AG09309 (cell line): ENCODE measurements at regions not wholly inside any gene's neighbourhood (a gene's known extent, or its start where the extent isn't known, plus 50 kb on each side); places are given as distances from the start of the nearest gene placed in this dataset.

Experiments used
- DNase-seq: peaks from one replicate; pipeline ENCODE4 v3.0.0-alpha.2; 2010; ENCODE audit warnings: low read depth
- H3K4me3 ChIP-seq: 2 replicates; pipeline ENCODE4 v1.5.1; 2011; ENCODE audit warnings: mild to moderate bottlenecking, low read depth, low read length, moderate library complexity; ENCODE audit not compliant: control insufficient read depth
- CTCF ChIP-seq: IDR thresholded peaks from 2 replicates; pipeline ENCODE4 v1.5.1; 2011; ENCODE audit warnings: mild to moderate bottlenecking, low read depth, low read length, inconsistent platforms; ENCODE audit not compliant: insufficient read depth, control insufficient read depth; ENCODE audit errors: missing control alignments

GRCh38 chr5:158485604-158486081 is 614.1 kb downstream of the EBF1 start:
- no peak overlapping the region for H3K4me3 ChIP-seq
- no peak for TF ChIP-seq CTCF
- no peak for DNase-seq

GRCh38 chr5:158485047-158485446 is 614.7 kb downstream of the EBF1 start:
- no peak overlapping the region for H3K4me3 ChIP-seq
- TF ChIP-seq CTCF: no peak
- DNase-seq: no peak

GRCh38 chr5:158484150-158484549 is 615.6 kb downstream of the EBF1 start:
- peak; percentile 75 for DNase-seq
- no peak overlapping the region for H3K4me3 ChIP-seq
- no peak for TF ChIP-seq CTCF

- no peak overlapping the region for H3K4me3 ChIP-seq
- no peak for DNase-seq
- TF ChIP-seq CTCF: no peak
Observed at GRCh38 chr5:158483281-158483860, 616.3 kb downstream of the EBF1 start.

- no peak for DNase-seq
- TF ChIP-seq CTCF: no peak
- no peak overlapping the region for H3K4me3 ChIP-seq
Observed at GRCh38 chr5:158482125-158482524, 617.6 kb downstream of the EBF1 start.

- DNase-seq: no peak
- H3K4me3 ChIP-seq: no peak overlapping the region
- no peak for TF ChIP-seq CTCF
Observed at GRCh38 chr5:158478139-158478538, 619.2 kb upstream of the CLINT1 start.
